ENCODE measurements at regions not wholly inside any gene's neighbourhood (a gene's known extent, or its start where the extent isn't known, plus 50 kb on each side); places are given as distances from the start of the nearest gene placed in this dataset.

DNA sequence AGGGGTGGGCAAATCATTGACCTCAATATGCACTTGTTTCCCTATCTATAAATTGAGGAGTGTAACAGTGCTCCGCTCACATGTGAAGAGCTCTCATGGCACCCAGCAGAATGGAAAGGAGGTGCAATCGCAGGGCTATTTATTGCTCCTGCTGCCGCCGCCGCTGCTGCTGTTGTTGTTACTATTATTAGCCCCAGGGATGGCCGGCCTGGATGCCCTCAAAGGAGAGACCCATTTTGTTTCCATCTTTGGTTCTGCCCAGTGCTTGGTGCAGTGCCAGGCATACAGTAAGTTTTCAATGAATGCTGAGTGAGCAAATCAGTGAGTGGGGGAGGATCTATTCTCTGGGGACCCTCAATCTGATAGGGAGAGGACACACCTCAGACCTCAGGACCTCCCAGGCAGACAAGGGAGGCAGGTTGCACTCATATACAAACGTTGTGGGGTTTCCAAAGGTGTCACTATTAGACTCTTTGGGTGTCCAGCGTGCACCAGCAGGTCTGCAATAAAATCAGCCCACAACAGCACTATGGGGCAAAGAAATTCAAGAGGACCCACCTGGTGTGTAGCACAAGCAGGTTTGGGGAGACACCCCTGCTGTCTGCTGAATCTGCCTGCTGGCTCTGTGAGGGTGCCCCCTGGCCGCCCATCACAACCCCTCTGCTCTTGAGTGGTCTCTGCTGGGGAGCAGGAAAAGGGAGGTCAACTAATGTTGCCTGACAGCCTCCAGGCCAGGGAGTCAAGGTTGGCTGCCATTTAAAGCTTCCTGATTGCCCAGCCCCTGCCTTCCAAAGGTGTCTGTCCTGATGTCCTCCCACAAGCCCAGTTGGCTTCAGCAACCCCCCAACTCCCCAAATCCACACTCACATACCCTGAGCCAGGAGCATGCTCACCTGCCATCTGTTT is 136.3 kb downstream of the ACTL8 start:
- TF ChIP-seq POLR2A (IDR thresholded peaks at IDR 0.05; ENCODE audit: low read depth, low read length) = no peak
- DNase-seq (ENCODE audit: insufficient read length, low spot score) = no peak
- no peak for FAIRE-seq

GRCh38 chr1:17892225-17892624 is 137.1 kb downstream of the ACTL8 start:
- no peak for FAIRE-seq
- no peak for TF ChIP-seq POLR2A (IDR thresholded peaks at IDR 0.05; ENCODE audit: low read depth, low read length)

DNA sequence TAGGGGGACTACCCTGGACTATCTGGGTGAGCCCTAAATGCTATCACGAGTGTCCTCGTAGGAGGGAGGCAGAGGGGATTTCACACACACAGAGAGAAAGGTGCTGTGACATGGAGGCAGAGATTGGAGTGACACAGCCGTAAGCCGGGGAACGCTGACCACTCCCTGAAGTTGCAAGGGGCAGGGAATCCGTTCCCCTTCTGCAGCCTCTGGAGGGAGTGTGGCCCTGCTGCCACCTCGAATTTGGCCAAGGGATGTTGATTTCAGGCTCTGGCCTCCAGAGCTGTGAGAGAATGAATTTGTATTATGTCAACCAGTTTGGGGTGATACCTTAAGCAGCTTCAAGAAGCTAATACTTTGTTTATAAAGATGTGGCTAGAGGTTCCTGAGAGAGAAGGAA is 137.7 kb downstream of the ACTL8 start:
- TF ChIP-seq POLR2A (IDR thresholded peaks at IDR 0.05; ENCODE audit: low read depth, low read length) = no peak
- DNase-seq (ENCODE audit: insufficient read length, low spot score) = no peak
- no peak for FAIRE-seq

More at GRCh38 chr1:17892225-17892624, 137.1 kb downstream of the ACTL8 start:
- no peak for DNase-seq (ENCODE audit: insufficient read length, low spot score)

DNA sequence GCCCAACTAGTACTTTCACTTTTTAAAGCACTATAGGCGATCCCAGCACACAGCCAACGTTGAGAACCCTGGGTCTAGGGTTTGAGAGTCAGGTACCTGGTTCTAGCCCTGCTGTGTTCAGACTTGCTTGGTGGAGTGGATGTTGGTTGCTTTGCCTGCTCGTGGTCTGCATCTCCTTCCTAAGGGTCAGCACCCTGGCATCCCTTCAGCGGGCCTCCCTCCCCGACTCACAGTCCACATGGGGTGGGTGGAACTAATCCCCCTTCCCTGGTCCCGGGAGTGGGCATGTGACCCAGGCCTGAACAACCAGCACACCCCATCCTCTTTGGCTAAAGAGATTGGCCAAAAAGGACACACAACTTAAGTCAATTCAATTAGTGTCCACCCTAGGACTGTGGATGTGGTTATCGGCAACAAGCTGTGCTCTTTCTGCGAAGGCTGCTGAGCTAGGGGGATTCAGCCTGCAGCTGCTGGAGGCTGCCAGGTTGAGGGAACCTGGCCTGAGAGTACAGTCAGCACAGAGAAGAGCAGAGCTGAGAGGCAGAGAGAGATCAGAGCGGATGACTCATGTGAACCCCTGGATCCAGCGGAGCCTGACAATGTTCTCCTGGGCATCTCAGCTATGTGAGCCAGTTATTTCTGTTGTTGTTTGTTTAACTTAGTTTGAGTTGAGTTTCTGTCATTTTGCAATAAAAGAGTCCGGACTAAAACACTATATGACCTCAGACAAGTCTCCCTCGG is 138.9 kb downstream of the ACTL8 start:
- TF ChIP-seq POLR2A (IDR thresholded peaks at IDR 0.05; ENCODE audit: low read depth, low read length) = no peak
- FAIRE-seq (no peak), DNase-seq (ENCODE audit: insufficient read length, low spot score) (no peak)

DNA sequence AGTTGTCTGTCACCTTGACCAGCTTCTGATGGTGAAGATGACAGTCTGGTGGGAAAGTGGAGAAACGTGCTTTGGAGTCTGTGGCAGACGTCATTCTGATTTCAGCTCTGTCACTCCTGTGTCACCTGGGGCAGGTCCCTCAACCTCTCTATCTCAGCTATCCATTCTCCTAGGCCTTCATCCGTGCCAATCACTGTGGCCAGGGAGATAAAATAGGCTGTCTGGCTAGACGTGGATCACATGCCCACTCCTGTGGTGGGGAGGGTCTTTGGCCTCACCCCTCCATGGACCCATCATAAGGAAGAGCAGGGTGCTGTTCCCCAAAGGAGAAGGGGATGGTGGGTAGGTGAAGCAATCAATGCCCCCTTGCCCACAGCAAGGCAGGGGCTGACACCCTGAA is 140.3 kb downstream of the ACTL8 start:
- FAIRE-seq (no peak), DNase-seq (ENCODE audit: insufficient read length, low spot score) (no peak)
- TF ChIP-seq POLR2A (IDR thresholded peaks at IDR 0.05; ENCODE audit: low read depth, low read length) = no peak

DNA sequence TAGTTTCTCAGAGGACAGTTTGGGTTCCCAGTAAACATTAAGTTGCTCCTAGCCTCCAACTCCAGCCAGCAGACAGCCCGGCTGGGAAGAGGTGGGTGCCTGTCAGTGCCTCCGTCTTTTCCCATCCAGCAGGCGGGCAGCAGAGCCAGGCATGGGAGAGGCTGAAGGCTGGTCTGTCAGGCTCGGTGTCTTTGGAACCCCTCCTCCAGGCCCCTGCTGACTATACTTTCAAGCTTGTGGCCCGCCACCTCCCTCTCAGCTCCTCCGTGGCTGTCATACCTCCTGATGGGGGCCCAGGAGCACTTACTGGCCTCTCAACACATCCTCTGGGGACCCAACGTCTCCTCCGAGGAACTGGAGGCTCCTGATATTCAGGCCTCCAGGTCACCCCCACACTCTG is 140.9 kb downstream of the ACTL8 start:
- FAIRE-seq (no peak), DNase-seq (ENCODE audit: insufficient read length, low spot score) (no peak)
- no peak for TF ChIP-seq POLR2A (IDR thresholded peaks at IDR 0.05; ENCODE audit: low read depth, low read length)

DNA sequence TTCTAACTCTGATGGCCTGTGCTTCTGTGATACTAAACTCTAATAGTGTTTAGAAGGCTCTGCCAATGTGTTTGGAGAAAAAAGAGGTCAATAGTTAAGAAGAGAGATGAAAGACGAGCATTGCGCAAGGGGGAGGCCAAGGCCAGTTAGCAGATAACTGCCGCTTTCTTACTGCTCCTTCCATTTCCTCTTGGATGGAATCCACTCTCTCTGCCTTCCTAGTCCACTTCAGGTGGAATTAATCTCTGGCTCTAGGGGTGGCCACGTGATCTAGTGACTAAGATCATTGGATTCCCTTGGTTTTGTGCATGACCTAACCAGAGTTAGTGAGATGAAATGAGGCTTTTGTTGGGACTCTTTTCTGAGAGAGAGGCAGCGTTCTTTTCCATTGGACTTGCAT is 148.3 kb downstream of the ACTL8 start:
- no peak for FAIRE-seq
- TF ChIP-seq POLR2A (IDR thresholded peaks at IDR 0.05; ENCODE audit: low read depth, low read length) = no peak
- DNase-seq (ENCODE audit: insufficient read length, low spot score) = peak; percentile 14

DNA sequence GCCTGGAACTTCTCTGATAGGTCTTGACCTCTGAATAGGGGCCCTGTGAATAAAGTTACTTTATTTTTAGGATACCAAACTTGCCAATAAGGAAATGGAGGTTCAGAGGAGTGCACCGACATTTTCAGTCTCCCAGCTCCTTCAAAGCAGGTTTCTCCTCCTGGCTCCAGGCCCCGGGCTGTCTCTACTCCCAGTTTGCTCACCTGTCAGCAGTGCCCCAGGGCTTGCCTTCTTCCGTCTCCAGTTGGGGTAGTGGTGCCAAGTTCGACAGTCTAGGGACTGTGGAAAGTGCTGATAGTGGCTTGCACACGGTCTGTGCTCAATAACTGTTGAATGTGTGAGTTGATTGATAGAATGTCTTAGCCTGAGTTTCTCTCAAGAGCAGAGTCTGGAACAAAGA is 149.2 kb downstream of the ACTL8 start:
- FAIRE-seq = no peak

GRCh38 chr1:17907999-17908398 is 152.9 kb downstream of the ACTL8 start:
- DNase-seq (ENCODE audit: insufficient read length, low spot score) (no peak), FAIRE-seq (no peak)
- TF ChIP-seq POLR2A (IDR thresholded peaks at IDR 0.05; ENCODE audit: low read depth, low read length) = no peak

More for the DNA sequence above, 149.2 kb downstream of the ACTL8 start:
- no peak for DNase-seq (ENCODE audit: insufficient read length, low spot score)
- no peak for TF ChIP-seq POLR2A (IDR thresholded peaks at IDR 0.05; ENCODE audit: low read depth, low read length)

DNA sequence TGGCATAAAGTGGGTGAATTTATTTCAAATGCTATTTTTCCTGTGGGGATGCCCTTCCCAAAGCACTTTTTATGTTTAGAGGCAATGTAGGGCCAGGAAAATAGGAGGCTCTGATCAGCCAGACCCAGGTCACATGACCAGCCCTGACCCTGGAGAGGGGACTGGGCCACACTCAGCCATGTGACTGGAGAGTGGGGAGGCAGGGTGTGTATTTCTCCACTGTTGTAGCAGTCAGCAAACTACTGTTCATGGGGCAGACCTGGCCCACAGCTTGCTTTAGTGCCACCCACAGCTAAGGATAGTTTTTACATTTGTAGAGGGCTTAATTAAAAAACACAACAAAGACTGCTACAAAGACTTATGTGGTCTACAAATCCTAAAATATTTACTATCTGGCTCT is 153.8 kb downstream of the ACTL8 start:
- DNase-seq (ENCODE audit: insufficient read length, low spot score) = no peak
- no peak for FAIRE-seq
- no peak for TF ChIP-seq POLR2A (IDR thresholded peaks at IDR 0.05; ENCODE audit: low read depth, low read length)

DNA sequence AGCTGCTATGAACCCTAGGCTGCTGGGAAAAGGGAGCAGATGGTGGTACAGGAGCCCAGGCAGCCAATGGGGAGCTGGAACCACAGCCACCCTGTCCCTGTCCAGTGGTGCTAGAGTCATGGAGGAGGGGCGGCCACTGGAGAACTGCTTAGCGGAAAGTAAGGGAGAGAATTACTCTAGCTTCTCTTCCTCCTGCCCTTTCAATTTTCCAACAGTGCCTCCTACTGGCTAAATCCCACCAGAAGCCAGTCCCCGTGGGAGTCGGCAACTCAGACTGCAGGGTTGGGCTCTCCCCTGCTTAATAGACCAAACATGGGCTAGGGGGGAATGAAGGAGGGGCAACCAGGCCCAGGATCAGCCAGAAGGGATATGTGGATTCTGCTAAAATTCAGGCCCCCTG is 154.5 kb downstream of the ACTL8 start:
- DNase-seq (ENCODE audit: insufficient read length, low spot score) (no peak), FAIRE-seq (no peak)
- no peak for TF ChIP-seq POLR2A (IDR thresholded peaks at IDR 0.05; ENCODE audit: low read depth, low read length)

DNA sequence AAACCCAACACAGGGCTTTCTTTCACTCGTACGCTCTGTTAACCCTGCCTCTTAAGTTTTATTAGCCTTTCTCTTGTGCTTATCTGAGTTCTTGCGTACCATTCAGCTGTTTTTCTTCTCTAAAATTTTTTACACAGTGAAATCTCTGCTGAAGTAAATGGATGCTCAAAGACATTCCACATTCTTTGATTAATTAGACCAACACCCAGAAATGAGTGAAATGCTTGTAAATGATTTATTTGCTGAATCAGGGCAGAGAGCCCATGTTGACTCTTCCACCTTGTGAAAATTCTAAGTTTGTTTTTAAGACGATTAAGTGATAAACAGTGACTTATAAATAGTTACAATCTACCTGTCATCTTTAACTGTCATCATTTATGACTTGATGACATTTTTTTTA is 156.7 kb downstream of the ACTL8 start:
- TF ChIP-seq POLR2A (IDR thresholded peaks at IDR 0.05; ENCODE audit: low read depth, low read length) = no peak
- DNase-seq (ENCODE audit: insufficient read length, low spot score) (no peak), FAIRE-seq (no peak)

DNA sequence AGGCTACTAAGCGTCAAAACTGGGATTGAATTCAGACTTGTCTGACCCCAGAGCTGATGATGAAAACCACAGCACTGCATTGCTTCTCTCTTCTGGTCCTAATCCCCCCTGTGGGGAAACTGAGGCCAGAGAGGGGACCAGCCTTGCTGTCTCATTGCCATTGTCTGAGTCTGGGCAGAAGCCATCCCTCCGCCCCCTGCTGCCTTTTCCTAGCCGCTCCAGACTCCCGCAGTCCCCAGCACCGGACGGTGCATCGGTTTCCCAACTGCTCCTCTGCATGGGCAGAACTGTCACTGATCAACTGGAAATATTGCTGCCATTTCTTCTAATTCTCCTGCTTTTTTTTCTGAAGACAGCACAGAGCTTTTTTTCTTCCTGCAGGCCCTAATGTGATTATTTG is 157.4 kb downstream of the ACTL8 start:
- DNase-seq (ENCODE audit: insufficient read length, low spot score) (no peak), FAIRE-seq (no peak)
- no peak for TF ChIP-seq POLR2A (IDR thresholded peaks at IDR 0.05; ENCODE audit: low read depth, low read length)

GRCh38 chr1:17913326-17914115 is 158.4 kb downstream of the ACTL8 start:
- FAIRE-seq = no peak
- TF ChIP-seq POLR2A (IDR thresholded peaks at IDR 0.05; ENCODE audit: low read depth, low read length) = no peak
- DNase-seq (ENCODE audit: insufficient read length, low spot score) = no peak

Data from H54 (cell line).